ENCODE measurements at regions not wholly inside any gene's neighbourhood (a gene's known extent, or its start where the extent isn't known, plus 50 kb on each side); places are given as distances from the start of the nearest gene placed in this dataset.
A peak's percentile ranks its signal among the peaks of the same experiment; 100 is the strongest.

GRCh38 chr6:149184523-149184922 lies 133.0 kb upstream of the TAB2 start:
- no peak for DNase-seq

- DNase-seq = no peak
Measured at GRCh38 chr6:149185799-149186357, 131.6 kb upstream of the TAB2 start.

GRCh38 chr6:149186873-149187272 lies 130.6 kb upstream of the TAB2 start:
- DNase-seq = no peak

GRCh38 chr6:149190224-149190831 lies 127.2 kb upstream of the TAB2 start:
- peak; percentile 76 for DNase-seq

- DNase-seq = no peak
Measured at GRCh38 chr6:149194820-149195558, 122.5 kb upstream of the TAB2 start.

- no peak for DNase-seq
Measured at GRCh38 chr6:149196091-149196490, 121.4 kb upstream of the TAB2 start.

- DNase-seq = no peak
Measured at GRCh38 chr6:149197482-149197881, 120.0 kb upstream of the TAB2 start.

GRCh38 chr6:149198265-149198664 lies 119.2 kb upstream of the TAB2 start:
- DNase-seq = no peak

GRCh38 chr6:149200282-149200945 lies 117.1 kb upstream of the TAB2 start:
- DNase-seq = no peak

GRCh38 chr6:149201068-149201655 lies 116.3 kb upstream of the TAB2 start:
- no peak for DNase-seq

GRCh38 chr6:149202100-149202499 lies 115.4 kb upstream of the TAB2 start:
- no peak for DNase-seq

GRCh38 chr6:149202952-149203351 lies 114.6 kb upstream of the TAB2 start:
- DNase-seq = no peak

- DNase-seq = no peak
Measured at GRCh38 chr6:149203509-149203908, 114.0 kb upstream of the TAB2 start.

- DNase-seq = no peak
Measured at GRCh38 chr6:149208134-149208601, 109.3 kb upstream of the TAB2 start.

GRCh38 chr6:149209871-149210775 lies 107.4 kb upstream of the TAB2 start:
- DNase-seq = no peak

- no peak for DNase-seq
Measured at GRCh38 chr6:149211046-149211571, 106.4 kb upstream of the TAB2 start.

- DNase-seq = no peak
Measured at GRCh38 chr6:149212206-149212605, 105.3 kb upstream of the TAB2 start.

GRCh38 chr6:149212892-149213801 lies 104.4 kb upstream of the TAB2 start:
- peak; percentile 60 for DNase-seq

- no peak for DNase-seq
Measured at GRCh38 chr6:149213829-149214228, 103.7 kb upstream of the TAB2 start.

GRCh38 chr6:149216459-149216858 lies 101.1 kb upstream of the TAB2 start:
- no peak for DNase-seq

- no peak for DNase-seq
Measured at GRCh38 chr6:149217466-149217888, 100.0 kb upstream of the TAB2 start.
